HK-2 (cell line): ENCODE measurements at regions not wholly inside any gene's neighbourhood (a gene's known extent, or its start where the extent isn't known, plus 50 kb on each side); places are given as distances from the start of the nearest gene placed in this dataset.

Experiments used
- DNase-seq: peaks from one replicate; pipeline ENCODE4 v3.0.0-alpha.2; 2018; ENCODE audit not compliant: unreplicated experiment

DNA sequence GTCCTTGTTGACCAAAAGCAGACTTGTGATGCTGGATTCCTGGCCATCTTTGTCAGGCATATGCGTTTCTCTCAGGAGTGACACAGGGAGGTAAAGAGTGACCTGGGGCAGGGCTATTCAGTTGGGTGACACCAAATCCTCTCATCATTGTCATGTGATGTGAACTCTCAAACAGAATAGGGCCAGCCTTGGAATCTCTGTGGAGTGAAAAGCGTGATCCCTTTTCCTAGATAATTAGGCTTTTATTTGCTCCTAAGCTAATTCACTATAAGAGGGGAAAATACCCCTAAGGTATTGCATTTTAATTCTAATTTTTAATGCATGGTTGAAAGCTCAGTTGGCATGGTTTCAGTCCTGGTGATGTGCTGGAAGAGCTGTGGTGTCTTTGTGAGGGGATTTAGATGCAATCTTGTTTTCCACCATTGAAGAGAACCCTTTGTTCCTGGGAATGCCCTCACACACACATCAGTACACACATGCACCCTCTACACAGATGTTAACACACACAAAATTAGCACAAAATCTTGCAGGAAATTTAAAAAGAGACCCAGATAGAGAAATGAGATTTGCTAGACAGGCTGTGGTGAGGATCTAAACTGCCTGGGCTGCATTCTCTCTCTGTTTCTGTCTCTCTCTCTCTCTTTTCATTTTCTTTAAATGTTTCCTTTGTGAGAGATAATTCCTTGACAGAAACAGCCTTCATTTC is 349.9 kb downstream of the TSN start:
- no peak for DNase-seq

DNA sequence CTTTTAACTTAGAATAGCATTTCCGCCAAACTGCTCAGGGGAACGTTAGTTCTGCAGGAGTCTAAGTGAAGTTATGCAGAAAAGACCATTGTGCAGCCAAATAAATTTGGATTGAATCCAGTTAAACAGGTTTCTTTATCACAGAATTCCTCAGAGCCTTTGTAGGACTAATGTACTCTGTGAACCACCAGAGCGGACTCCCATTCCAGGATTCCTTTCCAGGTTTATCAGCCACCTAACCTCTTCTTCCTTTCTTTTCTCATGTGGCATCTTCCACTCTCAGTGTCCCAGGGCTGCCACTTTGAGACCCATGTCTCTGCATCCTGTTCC is 350.4 kb downstream of the TSN start:
- DNase-seq: no peak

DNA sequence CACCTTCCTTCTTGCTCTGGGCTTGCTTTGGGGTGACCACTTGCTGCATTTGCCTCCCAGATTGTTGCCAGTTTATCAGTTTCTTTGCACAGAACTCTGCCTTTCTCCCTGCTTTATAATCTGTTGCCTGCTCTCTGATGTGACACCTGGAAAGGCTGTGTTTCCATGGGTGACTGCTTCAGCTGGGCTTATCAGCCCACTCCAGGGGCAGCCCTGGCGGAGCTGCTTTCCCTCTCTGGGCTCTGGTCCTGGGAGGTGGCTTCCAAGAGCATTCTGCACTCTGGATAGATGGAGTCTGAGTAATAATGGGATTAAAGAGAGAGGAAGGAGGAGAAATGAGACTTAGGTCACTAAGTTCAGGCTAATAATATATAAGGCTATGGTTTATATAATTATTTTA is 352.7 kb downstream of the TSN start:
- DNase-seq: no peak

DNA sequence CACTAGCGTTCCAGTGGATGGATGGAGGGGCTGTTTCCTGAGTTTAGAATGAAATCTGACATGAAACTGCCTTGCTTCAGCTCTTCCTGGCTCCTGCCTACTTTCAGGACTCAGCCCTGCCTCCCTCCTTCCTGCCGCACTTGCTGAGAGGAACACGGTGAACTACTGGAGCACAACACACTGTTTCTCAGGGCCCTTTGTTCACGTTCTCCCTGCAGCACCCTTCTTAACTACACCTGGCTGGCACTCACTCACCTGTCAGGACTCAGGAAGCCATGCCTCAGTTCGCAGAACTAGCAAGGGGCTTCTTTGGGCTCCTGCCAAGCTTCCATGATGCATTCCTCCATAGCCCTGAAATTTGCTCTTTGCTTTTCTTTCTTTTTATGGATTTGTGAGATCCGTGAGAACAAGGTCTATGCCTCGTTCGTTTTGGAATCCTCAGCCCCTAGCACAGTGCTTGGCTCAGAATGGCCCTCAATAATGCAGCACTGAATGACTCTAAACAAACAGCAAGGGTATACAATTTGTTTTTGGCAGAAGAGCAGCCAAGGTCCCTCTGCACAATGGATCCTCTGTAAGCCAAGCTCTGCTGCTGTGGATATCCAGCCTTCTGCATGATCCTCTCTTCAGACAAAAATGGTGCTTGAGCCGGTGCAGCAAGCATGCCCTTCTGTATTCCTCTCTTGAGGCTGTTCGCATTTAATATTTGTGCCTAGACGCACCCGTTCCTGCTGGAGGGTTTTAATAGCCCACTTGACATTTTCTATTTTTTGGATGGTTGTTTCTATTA is 357.0 kb downstream of the TSN start:
- DNase-seq: no peak

DNA sequence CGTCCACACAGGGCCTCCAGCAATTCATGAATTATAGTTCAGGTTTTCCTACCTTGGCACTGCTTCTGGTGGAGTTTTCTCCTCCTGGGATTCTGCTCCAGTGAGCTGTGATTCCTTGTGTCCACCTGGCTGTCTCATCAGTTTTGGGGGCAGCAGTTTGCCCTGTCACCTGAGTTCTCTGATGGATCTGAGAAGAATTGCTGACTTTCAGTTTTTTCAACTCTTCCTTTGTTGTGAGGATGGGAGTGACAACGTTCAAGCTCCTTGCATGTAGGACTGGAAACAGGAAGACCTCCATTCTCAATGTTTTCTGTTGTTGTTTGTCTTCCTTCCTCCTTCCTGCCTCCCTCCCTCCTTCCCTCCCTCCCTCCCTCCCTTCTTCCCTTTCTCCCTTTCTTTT is 359.0 kb downstream of the TSN start:
- DNase-seq: no peak

DNA sequence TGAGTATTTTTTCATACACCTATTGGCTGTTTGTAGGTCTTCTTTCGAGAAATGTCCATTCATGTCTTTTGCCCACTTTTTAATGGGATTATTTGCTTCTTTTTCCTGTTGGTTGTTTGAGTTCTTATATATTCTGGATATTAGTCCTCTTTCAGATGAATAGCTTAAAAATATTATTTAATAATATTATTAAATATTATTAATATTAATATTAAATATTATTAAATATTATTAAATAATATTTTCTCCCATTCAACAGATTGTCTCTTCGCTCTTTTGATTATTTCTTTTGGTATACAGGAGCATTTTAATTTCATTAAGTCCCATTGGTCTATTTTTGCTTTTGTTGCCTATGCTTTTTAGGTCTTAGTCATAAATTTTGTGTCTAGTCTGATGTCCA is 361.9 kb downstream of the TSN start:
- no peak for DNase-seq

DNA sequence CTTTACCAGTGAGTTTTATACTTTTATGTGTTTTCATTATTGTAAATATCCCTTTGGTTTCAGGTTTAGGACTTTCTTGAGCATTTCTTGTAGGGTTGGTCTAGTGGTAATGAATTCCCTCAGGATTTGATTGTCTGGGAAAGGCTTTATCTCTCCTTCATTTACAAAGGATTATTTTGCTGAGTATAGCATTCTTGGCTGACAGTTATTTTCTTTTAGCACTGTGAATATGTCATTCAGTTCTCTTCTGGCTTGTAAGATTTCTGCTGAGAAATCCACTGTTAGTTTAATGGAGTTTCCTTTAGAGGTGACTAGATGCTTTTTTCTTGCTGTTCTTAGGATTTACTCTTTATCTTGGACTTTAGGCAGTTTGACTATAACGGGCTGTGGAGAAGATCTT is 373.9 kb downstream of the TSN start:
- DNase-seq: no peak

DNA sequence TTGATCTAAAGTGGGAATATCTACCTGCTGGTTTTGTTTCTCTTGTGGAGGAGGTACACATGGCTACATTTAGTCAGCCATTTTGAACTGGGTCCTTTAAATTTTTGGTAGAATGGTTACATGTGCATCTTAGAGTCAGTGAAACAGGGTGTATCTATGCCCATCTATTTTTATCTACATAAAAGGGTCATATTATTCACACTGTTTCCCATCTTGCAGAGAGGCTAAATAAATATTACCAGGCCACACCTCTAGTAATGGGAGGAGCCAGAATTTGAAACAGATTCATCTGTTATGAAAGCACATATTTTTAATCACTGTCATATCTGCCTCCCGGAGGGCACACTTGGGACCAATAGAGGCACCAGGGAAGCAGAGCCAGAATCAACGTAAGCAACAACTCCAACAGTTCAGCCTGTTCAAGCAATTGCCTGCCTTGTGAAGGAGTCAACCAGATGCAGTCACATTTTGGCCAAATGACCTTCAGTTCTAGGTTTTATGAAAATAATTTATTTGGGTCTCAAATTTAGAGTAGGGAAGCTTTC is 376.8 kb downstream of the TSN start:
- DNase-seq: no peak

DNA sequence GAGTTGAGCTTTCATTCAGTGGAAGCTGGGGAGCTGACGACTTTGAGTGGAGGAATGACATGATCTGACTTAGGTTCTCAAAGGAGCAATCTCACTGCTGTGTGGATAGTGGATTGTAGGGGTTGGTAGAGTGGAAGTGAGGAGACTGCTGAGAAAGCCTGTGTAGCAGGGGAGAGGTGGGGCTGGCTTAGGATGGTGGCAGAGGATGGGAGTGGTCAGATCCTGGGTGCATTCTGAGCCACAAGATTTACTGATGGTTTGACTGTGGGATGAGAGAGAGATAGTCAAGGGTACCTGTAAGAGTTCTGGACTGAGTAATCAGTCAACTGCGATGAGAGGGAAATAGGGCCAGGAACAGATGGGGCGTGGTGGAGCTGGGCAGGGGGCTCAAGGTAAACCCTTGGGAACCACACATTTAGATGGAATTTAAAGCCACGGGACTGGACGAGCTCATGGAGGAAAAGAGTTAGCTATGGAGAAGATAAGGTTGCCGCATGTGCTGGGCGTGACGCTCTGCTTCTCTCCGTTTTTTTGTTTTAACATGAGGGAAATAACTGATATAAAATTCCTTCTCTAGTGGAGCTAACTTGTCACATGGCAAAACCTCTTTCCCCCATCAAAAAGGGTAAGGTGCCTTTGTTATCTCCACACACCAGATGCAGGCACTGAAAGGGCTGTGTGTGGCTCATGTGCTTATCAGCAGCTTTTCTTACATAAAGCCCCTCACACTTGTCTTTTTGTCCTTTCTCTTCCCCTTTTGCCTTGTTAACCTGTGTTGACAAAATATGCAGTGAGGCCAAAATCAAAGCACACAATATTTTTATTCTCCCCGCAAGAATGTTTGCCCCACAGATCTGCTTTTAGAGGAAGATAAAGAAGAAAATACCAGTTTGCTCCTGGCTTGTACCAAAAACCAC is 379.8 kb downstream of the TSN start:
- DNase-seq: no peak

DNA sequence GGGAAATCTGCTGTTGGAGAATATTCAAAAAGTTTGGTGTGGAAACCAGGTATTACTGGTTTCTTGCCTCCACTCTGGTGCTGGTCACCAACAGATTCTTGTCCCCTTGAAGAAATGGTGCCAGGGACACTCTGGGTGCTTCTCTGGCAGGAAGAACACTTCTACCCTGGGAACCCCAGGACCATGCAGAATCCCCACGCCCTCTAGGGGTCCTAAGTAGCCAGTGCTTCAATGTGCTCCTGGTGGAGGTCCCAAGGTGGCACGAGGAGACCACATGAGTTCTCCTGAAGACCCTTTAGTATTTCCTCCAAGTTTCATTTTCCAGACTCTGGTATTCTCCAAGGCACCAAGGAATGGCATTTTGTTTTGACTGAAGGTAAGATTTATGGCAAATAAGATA is 380.6 kb downstream of the TSN start:
- no peak for DNase-seq

DNA sequence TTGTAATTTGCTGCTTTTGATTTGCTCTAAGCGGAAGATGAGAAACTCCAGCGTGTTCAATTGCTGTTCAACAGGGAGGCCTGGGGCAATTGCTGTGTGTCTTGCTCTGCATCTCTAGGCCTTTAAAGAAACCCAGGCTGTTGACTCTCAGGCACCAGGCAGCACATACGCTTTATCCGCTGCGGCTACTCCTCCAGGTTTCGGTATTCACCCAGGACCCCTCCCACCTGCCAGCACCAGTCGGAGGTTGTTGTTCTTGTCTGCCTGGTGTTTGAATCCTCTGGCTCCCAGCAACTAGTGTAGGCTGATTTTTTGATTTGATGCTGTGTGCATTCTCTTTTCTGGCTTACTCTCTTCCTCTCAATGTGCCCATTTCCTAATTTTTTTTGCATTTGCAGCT is 383.1 kb downstream of the TSN start:
- DNase-seq: no peak

DNA sequence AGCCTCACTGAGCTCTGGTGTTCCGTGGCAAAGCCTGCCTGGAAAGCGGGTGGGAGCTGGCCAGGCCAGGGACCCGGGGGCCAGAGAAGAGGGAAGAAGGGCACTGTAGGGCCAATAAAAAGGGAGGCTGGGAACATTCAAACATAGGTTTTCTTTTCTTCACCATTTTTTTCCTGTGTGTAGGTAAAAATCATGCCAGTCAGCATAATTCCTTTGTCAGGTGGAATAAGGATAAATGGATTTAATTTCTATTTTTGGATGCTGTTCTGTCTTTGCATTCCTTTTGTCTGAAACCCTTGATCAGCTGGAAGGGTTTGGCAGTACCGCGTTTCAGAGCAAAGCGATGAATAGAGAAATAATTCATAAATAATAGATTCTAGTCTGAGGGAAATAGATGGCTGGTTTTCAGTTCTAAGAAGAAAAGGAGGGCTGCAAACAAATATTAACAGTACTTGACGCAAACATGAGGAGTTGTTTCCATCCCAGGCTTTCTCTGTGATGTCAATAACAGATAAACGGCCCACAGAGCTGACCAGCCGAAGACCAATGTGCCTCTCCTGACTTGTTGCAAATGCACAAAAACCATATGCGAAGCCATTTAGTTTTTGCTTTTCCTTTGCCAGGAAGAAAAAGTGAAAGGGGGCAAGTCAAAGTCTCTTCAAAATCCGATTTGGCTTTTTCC is 384.4 kb downstream of the TSN start:
- DNase-seq: no peak

DNA sequence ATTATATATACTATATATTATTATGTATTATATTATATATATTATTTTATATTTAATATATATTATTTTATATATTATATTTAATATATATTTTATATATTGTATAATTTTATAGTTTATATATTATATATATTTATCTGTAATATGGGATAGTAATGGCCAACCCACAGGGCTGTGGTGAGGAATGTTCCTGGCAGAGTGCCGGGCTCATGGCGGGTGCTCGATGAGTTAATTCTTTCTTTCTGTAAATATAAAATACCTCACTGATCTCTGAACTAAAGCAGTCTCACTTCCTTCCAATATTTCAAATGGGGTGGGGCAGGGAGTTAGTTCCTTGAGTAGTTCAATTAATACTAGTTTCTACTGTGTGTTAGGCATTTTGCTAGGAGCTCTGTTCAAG is 389.4 kb downstream of the TSN start:
- no peak for DNase-seq

DNA sequence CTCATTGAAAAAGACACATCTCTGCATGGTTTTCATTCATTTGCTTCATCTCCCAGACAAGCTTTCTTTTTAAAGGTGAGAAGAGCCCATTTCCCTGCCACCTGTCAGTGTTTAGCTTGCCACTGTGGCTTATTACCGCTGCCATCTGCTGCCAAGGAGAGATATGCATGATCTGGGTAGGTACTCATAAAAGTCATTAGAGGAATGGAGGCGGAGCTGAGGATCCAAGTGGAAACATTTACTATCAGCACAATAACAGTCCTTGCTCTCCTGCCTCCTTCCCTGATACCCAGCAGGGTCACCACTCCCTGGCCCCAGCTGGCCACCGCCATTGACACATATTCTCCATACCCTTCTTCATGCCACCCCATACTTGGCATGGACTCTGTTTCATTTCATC is 390.4 kb downstream of the TSN start:
- DNase-seq: no peak

DNA sequence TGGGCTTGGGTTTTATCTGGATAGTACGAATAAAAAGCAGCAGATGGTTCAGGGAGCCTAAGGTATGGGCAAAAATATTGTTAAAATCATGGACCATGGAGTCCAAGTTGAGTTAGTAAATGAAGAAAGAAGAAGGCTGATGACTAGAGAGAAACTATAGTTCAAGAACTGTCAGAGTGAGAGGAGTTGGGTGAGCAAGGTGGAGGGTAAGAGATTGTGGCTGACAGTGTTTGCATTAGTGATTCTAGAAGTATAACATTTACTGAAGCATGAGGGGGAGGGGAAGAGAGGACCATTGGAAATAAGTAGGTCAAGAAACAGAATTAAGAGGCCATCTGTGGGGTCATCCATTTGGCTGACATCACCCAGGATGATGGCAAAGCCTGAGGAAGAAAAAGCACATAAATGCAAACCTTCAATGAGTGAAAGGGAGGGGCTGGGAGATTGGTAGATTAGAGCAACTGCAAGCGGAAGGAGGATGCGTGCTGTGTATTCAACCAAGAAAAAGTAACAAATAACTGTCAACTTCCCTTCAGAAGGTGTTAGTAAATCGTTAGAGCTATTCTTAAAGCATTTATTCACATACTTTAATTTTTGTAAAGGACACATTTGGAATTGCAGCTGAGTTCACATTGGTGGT is 392.8 kb downstream of the TSN start:
- DNase-seq: no peak

DNA sequence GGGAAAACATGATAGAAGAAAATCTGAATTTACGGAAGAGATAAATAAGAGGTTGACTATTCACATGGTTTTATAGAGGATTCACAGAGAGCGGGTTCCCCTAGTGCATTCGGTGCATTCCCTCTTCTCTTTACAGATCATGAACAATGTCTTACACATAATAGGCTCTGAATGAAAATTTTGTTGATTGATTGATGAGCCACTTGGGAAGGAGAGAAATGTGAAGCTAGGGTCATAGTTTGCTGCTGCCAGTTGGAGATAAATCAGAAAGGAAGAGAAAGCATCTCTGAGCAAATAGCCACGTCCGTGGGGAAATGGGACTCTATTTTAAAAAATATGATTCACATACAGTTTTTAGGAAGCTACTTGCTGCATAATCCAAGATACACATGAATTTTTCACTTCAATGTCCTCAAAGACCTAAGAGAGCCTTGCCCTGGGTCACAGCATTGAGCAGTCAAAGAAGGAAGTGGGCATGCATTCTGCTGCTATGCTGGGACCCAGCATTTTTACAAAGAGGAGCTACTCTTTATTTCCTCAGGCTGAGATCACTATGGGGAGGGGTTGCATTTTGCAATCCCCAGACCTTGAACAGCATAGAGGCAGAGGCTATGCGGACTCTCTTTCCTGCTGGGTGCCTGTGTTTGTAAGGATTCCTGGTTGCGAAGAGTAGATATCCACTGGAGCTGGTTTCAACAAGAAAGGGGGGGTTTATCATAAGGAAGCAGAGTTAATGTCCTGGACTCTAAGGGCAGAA is 395.3 kb downstream of the TSN start:
- DNase-seq: no peak

DNA sequence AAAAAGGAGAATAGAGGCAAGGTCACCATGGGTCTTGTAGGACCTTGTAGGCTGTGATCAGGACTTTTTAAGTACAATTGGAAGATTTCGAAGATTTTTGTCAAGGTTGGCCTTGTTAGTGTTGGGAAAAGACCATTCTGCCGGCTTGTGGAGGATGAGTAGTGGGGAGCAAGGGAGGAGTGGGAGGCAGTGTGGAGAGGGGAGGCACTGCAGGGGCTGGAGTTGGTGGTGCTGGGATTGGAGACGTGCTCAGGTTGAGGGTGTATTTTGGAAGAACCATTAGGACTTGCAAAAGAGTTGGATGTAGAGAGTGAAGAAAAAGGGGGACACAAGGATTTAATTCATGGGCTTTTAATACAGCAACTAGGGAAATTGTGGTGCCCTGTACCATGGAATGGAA is 397.1 kb downstream of the TSN start:
- DNase-seq: no peak

DNA sequence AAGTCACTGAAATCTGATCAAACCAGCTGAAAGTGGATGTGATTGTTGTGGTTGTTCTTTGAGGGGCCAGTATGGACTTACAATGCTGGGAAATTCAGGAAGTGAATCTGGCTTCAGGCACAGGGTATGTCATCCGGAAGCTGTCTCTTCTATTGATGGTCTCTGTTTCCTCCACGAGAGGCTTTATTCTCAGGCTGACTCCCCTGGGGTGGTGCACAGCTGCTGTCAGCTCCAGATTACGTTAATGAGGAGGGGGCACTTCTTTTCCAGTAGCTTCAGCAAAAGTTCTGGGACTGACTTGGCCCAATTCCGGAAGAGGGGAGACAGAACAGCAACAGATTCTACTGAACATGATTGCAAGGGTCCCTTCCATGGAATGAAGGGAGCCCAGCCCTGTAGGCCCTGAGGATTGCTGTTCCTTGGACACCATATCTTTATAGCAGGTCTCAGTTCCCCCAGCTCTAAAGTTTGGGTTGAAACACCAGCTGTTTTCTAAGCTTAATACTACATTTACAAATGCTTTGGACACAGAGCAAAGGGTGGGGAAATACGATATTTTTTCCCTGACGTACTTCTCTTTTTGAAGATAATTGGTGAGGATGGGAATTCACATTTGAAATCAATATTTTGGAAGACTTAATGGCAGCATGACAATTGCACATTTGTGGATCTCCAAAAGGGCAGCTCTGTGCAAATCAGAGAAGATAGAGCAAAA is 400.9 kb downstream of the TSN start:
- no peak for DNase-seq

DNA sequence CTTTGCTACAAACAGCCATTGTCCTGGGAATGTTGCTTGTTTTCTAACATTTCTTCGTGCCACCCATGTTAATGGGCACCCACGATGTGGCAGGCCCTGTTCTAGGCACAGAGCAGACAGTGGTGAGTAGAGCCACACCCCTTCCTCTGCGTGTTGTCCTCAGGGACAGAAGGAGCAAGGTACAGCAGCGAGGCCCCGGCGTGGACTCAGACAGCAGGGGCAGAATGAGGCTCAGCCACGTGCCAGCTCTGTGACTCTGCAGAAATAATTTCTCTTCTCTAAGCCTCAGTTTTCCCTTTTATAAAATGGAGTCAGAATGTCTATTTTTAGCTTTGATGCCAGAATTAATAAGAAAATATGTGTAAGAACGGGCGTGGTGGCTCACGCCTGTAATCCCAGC is 401.7 kb downstream of the TSN start:
- DNase-seq: no peak

DNA sequence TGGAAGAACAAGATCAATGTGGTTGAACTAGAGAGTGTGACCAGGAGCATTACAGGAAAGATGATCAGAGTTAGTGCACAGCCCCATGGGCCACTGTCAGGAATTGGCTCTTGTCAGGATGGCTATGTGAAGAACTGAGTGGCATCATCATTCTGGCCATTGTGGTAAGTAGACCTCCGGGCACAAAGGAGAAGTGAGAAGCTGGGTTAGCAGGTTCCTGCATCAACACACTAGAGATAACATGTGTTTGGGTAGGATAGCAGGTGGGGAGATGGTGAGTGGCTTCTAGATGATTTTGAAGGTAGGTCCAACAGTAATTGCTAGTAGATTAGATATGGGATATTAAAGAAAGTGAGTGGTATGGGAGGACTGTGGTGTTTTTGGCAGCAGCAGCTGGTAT is 408.2 kb downstream of the TSN start:
- DNase-seq: no peak
